Activated CD4-positive, alpha-beta T cell treated with anti-CD3 and anti-CD28 coated beads, Interleukin-2, amount 50 U/mL, for 48 hours (primary cell): ENCODE measurements at regions not wholly inside any gene's neighbourhood (a gene's known extent, or its start where the extent isn't known, plus 50 kb on each side); places are given as distances from the start of the nearest gene placed in this dataset.
A peak's percentile ranks its signal among the peaks of the same experiment; 100 is the strongest.

Source experiments
- DNase-seq, 2 experiments: peaks; one replicate each; pipeline ENCODE4 v3.0.0-alpha.2; 2020

GRCh38 chr13:40197936-40198595 lies 468.4 kb downstream of the FOXO1 start:
- no peak for DNase-seq

DNA sequence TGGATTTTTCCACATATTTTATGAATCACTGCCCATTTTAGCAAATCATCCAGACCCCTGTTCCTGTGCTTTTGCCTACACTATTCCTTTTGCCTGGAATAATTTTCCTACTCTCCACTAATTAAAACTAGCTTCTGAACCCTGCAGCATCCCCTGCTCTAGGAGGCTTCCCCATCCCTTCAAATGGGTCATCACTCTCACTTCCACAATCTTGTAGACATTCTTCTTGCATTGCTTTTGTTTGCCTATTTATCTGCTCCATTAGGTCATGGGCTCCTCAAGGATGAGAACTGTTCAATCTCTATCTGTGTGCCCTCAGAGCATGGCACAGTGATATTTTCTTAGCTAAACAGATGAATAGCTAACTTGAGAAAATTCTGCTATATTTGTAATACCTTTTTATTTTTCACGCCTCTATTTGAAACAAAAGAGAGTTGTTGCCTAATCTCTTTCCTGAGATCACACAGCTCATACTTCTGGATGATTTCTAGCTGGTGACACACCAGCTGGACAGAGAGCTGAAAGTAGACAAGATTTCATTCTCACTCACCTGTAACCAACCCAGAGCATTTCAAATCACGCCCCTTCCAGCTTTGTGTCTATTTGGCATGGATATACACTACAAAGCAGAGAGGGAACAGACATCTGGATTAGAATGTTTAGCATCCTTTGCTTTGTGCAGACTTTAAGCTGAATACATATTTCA lies 466.0 kb downstream of the FOXO1 start:
- DNase-seq, result no peak

GRCh38 chr13:40204246-40204645 lies 462.2 kb downstream of the FOXO1 start:
- no peak for DNase-seq

- DNase-seq, result no peak
Observed at GRCh38 chr13:40205771-40206240, 460.6 kb downstream of the FOXO1 start.

- DNase-seq, result peak in 1 of 2 experiments; percentile 59
Observed at GRCh38 chr13:40206241-40207000, 460.0 kb downstream of the FOXO1 start.

DNA sequence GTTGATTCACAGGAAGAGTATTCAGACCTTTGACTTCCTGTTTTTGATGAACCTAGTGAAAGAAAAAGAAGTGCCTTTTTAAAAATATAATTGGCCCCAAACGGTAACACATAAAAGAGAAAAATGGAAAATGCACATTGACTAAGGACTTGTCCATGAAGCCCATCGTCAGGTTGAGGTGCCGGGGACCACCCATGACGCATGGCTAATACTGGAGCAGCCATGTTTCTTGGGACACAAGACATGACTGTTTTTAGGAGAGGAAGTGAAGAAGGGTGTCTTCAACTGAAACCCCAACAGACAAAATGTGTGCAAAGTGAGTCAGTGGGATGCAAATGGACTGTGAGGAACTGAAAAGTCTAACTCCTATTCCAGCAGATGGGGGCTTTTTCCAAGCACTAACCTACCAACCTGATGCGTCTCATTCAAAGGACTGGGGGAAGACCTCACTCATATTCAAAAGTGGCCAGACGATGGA lies 459.4 kb downstream of the FOXO1 start:
- DNase-seq, result no peak

GRCh38 chr13:40208517-40208916 lies 457.9 kb downstream of the FOXO1 start:
- DNase-seq, result no peak

GRCh38 chr13:40210865-40211585 lies 455.4 kb downstream of the FOXO1 start:
- no peak for DNase-seq

DNA sequence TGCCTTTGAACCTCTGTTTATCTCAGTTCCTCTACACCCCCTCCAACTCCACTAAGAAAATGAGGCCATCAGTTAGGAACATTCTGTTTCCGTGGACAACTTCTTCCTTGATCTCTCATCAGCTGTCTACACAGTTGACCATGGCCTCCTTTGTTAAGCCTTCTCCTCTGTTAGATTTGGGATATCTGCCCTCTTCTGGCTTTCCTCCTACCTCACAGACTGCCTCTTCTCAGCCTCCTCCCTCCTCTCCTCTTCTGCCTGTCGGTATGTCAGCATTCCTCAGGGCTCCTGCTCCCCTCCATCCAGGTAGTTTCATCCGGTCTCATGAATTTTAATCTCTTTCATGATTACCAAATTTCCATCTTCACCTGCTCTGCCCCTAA lies 454.9 kb downstream of the FOXO1 start:
- no peak for DNase-seq

- DNase-seq, result no peak
Observed at GRCh38 chr13:40213779-40214178, 452.7 kb downstream of the FOXO1 start.

- no peak for DNase-seq
Observed at GRCh38 chr13:40215311-40215710, 451.1 kb downstream of the FOXO1 start.

DNA sequence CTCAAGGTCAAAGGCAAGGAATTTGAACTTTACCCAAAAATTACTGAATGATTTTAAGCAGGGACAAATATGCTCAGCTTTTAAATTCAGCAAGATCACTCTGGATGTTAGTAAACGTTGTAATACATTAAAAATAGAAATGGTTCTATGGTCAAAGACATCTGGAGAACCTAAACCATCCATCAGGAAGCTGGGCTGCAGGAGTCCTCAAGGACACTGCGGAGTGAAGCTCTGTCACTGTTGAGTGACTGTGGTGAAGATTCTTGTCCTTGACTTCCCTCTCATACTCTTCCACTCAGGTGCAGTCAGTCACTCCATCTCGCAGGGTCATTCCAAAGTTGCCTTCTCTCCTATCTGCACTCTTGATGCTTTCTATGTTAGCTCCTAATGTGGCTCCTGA lies 450.7 kb downstream of the FOXO1 start:
- DNase-seq, result no peak

- no peak for DNase-seq
Observed at GRCh38 chr13:40217675-40218074, 448.8 kb downstream of the FOXO1 start.

DNA sequence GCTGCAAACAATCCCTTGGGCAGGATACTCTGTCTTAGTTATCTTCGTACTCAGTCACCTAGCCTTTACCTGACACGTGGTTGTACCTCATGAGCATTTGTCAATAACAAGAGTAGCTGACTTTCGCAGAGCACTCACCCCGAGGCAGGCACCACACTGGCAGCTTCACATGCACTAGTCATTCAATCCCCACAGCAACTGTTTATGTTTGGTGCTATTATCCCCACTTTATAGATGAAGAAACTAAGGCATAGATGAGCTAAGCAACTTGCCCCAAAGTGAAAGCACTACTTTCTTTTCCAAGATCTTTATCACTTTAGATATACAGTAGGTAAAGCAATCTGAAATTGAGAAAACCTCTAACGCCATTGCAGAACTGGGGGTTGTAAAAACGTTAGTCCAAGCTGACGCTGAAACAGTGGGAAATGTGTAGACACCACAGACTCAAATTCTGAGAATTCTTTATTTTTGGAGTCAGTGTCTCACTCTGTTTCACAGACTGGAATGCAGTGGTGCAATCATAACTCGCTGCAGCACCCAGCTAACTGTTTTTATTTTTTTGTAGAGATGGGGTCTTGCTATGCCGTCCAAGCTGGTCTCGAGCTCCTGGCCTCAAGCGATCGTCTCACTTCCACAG lies 446.0 kb downstream of the FOXO1 start:
- peak; percentile 39 to 56 for DNase-seq

DNA sequence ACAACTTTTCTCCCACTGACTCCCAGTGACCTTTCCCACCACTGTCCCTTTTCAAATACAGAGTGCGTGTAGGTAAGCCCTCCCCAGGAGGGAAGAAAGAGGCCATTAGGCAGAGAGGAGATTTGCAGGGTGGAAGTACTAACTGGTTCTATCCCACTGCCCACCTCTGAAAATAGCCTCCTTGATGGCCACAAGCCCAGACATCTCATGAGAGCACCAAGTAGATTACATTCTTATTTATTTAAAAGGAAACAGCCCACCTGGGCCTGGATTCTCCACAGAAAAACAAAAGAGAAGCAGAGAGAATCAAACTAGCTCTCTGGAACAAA lies 445.3 kb downstream of the FOXO1 start:
- no peak for DNase-seq

DNA sequence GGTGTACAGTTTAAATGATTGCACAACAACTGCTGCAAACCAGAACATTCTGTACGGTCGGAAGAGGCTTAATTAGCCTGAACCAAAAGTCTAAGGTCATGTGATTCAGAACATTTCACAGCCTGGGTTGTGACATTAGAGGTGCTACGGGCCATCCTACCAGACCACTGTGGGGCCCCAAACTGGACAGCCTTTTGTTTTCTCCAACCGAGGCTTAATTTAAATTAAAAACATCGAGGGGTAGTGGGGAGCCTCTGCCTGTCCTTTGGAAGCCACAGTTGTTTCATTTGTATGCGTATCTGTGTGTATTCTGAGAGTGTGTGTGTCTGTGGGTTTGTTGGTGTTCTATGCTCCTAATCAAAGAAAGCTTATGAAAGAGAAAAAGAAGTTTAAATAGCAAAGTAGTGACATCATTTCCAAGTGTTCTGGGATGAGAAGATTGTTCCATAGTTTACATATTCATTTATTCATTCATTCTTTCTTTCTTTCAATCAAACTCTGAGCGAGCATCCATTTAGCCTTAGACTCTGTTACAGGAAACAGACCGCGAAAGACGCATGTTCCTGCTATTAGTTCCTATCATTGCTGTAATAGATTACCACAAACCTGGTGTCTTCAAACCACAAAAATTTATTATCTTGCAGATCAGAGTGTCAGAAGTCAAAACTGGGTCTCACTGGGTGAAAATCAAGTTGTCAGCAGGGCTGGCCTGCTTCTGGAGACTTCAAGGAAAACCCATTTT lies 444.8 kb downstream of the FOXO1 start:
- peak in 1 of 2 experiments; percentile 42 for DNase-seq

DNA sequence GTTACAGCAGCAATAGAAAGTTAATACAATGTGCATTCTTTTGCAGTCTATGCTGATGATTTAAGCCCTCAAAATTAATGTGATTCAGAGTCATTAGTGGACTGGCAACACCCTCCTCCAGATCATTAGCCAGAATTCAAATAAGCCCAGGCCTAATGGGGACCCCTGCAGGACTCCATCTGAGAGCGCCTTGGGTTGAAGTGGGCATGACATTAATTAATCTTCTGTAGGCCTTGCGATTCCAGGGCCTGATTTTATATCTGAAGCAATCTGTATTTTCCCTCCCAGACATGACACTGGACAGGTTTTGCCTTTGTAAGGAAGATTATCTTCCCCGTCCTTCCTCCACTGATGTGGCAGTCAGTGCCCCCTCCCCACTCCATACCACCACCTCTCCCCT lies 442.9 kb downstream of the FOXO1 start:
- no peak for DNase-seq

DNA sequence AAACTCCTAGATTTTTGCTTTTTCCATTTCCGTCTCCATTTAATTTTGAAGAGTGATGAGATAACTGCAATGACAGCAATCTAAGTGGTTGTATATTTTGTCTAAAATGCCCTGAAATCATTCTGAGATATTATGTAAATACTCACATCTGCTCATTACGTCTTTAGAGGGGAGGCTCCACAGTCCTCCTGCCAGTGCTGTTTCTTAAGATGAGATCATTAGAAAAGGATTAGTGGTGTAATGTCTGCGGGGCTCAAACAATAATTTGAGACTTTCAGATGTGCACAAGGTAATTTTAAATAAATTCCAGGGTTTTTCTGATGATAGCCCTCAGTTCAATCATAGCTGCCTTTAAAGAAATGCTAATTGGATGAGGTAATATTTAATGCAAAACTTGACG lies 437.9 kb downstream of the FOXO1 start:
- DNase-seq, result no peak

GRCh38 chr13:40228990-40229389 lies 437.5 kb downstream of the FOXO1 start:
- DNase-seq, result no peak

DNA sequence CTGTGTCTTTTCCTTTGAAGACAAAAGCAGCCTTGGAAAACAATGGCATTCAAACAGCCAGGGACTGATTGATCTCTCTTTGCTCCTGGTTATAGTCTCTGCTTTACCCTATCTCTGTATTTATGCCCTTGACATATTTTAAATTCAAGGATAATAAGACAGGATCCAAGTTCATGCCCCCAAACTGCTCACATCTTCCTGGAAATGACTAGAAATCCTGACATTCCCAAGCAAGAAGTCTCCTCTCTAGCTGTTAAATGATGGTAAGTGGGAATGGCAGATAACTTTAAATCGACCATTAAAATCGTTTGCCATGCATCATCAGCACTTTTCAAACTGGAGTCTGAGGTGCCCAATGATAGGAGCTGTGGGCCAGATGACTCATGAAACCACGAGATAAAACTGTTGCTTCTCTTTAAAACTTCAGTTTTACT lies 435.6 kb downstream of the FOXO1 start:
- DNase-seq, result no peak

DNA sequence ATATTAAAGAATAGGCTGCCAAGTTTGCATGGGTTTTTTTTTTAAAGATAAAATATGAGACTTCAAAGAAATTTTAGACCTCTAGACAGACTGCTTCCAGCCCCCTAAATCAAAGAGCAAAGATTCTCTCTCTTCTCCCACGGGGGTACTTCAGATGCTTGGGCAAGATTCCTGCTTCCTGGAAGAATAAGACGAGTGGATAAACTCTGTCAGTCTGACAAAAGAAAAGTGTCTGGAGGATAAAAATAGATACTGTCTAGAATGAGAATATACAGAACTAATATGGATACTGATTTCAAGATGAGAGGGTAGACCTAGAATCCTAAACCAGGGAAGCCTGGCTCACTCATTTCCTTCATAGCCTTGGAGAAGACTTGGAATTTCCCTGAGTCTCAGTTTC lies 435.1 kb downstream of the FOXO1 start:
- DNase-seq, result no peak

DNA sequence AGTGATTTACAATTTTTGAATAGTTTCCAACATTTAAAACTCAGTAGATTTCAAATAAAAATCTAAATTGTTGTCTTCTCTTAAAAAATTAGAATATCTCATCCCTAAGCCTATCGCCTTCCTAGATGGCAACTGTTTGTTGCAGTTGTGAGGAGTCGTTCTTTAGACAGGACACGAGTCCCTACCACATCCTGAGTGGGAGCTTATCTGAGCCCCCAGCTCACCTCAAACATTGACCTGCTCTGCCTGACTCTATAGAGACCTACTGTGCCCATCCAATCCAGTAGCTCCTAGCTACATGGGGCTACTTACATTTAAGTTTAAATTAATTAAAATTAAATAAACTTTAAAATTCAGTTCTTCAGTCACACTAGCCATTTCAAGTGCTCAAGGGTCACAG lies 434.7 kb downstream of the FOXO1 start:
- DNase-seq, result no peak
